D721Med (cell line): ENCODE measurements at regions not wholly inside any gene's neighbourhood (a gene's known extent, or its start where the extent isn't known, plus 50 kb on each side); places are given as distances from the start of the nearest gene placed in this dataset.
"Not testable (repeated sequence)": the region's sequence is repeated elsewhere in the genome, so short reads cannot be mapped to it uniquely, and the experiment has no call there.

Source experiments
- DNase-seq: peaks from one replicate; pipeline ENCODE4 v3.0.0; 2011; ENCODE audit warnings: low spot score; ENCODE audit not compliant: insufficient read length
- FAIRE-seq: peaks from 2 replicates; lab custom pipeline; 2011; peaks lifted over from hg19 to GRCh38; lab: Jason Lieb, UNC
- CTCF ChIP-seq: IDR thresholded peaks from 2 replicates; pipeline ENCODE4 v1.5.1; 2012; ENCODE audit warnings: mild to moderate bottlenecking, control low read depth; ENCODE audit not compliant: insufficient read depth; ENCODE audit errors: missing control alignments

GRCh38 chr7:69208276-69208675, 390.0 kb upstream of the AUTS2 start:
- FAIRE-seq: no peak
- no peak for DNase-seq
- TF ChIP-seq CTCF: no peak

- no peak for TF ChIP-seq CTCF
- no peak for DNase-seq
- FAIRE-seq: no peak
Observed at GRCh38 chr7:69208848-69209247, 389.4 kb upstream of the AUTS2 start.

GRCh38 chr7:69211336-69211735, 386.9 kb upstream of the AUTS2 start:
- DNase-seq: no peak
- TF ChIP-seq CTCF: no peak
- FAIRE-seq: no peak

GRCh38 chr7:69211739-69212138, 386.5 kb upstream of the AUTS2 start:
- FAIRE-seq (no peak), DNase-seq (no peak)
- TF ChIP-seq CTCF: peak; percentile 31

GRCh38 chr7:69213878-69214277, 384.4 kb upstream of the AUTS2 start:
- TF ChIP-seq CTCF: no peak
- FAIRE-seq: no peak
- DNase-seq: no peak

- DNase-seq, FAIRE-seq: not testable (repeated sequence)
Observed at GRCh38 chr7:69215516-69215915, 382.8 kb upstream of the AUTS2 start.

GRCh38 chr7:69217516-69218350, 380.5 kb upstream of the AUTS2 start:
- FAIRE-seq (no peak), DNase-seq (no peak)
- TF ChIP-seq CTCF: no peak
